Panc1 (cell line): ENCODE measurements at regions not wholly inside any gene's neighbourhood (a gene's known extent, or its start where the extent isn't known, plus 50 kb on each side); places are given as distances from the start of the nearest gene placed in this dataset.
"Not testable (repeated sequence)": the region's sequence is repeated elsewhere in the genome, so short reads cannot be mapped to it uniquely, and the experiment has no call there.

Source experiments
- ATAC-seq: fragments of 200-7000 bp; cut with Tn5 transposase; 2 replicates; pipeline ENCODE4 v1.9.1; 2020; ENCODE audit warnings: mild to moderate bottlenecking, moderate library complexity
- BruUV-seq: library from RNA; stranded (reverse); fragments of 400-500 nt; replicated peaks from 2 replicates; lab custom pipeline; 2021; lab: Mats Ljungman, UMichigan
- CTCF ChIA-PET: fragments of 300-600 bp; sonication (Branson Sonifier 250); formaldehyde crosslinking; loops from one replicate; lab custom pipeline; 2022; ENCODE audit warnings: antibody characterized with exemption; lab: Charles Lee
- POLR2A ChIA-PET: fragments of 300-600 bp; sonication (Branson Sonifier 250); formaldehyde crosslinking; loops from one replicate; lab custom pipeline; 2022; ENCODE audit warnings: antibody characterized with exemption; lab: Charles Lee
- DNase-seq: peaks from one replicate; pipeline ENCODE4 v3.0.0-alpha.2; 2010; ENCODE audit warnings: low read depth, low spot score
- H3K27ac ChIP-seq: 2 replicates; pipeline ENCODE4 v1.5.1; 2011; ENCODE audit warnings: mild to moderate bottlenecking, low read length, inconsistent platforms
- H3K27me3 ChIP-seq: fragments of 200-500 bp; sonication (Bioruptor generic); 2 replicates; pipeline ENCODE4 v1.6.0; 2014; ENCODE audit warnings: low read length, inconsistent platforms; ENCODE audit not compliant: control insufficient read depth, insufficient read depth
- H3K36me3 ChIP-seq: fragments of 200-500 bp; sonication (Bioruptor generic); 2 replicates; pipeline ENCODE4 v1.5.1; 2014; ENCODE audit warnings: inconsistent platforms, mild to moderate bottlenecking, low read length, moderate library complexity; ENCODE audit not compliant: control insufficient read depth, insufficient read depth
- H3K4me1 ChIP-seq: 2 replicates; pipeline ENCODE4 v1.5.1; 2011; ENCODE audit warnings: inconsistent platforms, mild to moderate bottlenecking, low read length, moderate library complexity; ENCODE audit not compliant: control insufficient read depth, insufficient read depth
- H3K4me3 ChIP-seq, 2 experiments: 2 replicates each; pipeline ENCODE4 v1.5.1; 2011 to 2012; ENCODE audit warnings: low read depth in 2 of 2, low read length in 2 of 2, mild to moderate bottlenecking in 2 of 2, inconsistent platforms in 1 of 2, moderate library complexity in 1 of 2
- H3K9me3 ChIP-seq: fragments of 200-500 bp; sonication (Bioruptor generic); 2 replicates; pipeline ENCODE4 v1.5.1; 2014; ENCODE audit warnings: low read depth, mild to moderate bottlenecking, inconsistent platforms, low read length, moderate library complexity; ENCODE audit not compliant: control insufficient read depth, insufficient read depth
- CTCF ChIP-seq: fragments of 450-650 bp; IDR thresholded peaks from 2 replicates; pipeline ENCODE4 v1.5.1; 2017; ENCODE audit warnings: mild to moderate bottlenecking
- POLR2AphosphoS5 ChIP-seq: IDR thresholded peaks from 2 replicates; pipeline ENCODE4 v1.6.1; 2012; ENCODE audit warnings: mild to moderate bottlenecking, low read depth, low read length, moderate library complexity
- REST ChIP-seq, 2 experiments: IDR thresholded peaks; 2 replicates each; pipeline ENCODE4 v1.6.1; 2011 to 2012; ENCODE audit warnings: low read depth in 2 of 2, control low read depth in 1 of 2, low read length in 1 of 2, mild to moderate bottlenecking in 1 of 2, moderate library complexity in 1 of 2; ENCODE audit not compliant: insufficient read depth in 1 of 2
- SIN3A ChIP-seq: IDR thresholded peaks from 2 replicates; pipeline ENCODE4 v1.6.1; 2012; ENCODE audit warnings: low read depth, mild to moderate bottlenecking, low read length, moderate library complexity, borderline replicate concordance; ENCODE audit not compliant: insufficient read depth
- TCF7L2 ChIP-seq: IDR thresholded peaks from 2 replicates; pipeline ENCODE4 v1.6.1; 2011; ENCODE audit warnings: mild to moderate bottlenecking, low read depth, low read length, inconsistent platforms
- in situ Hi-C: cut with HindIII; loops from 2 replicates; pipeline ENCODE4 v1.10.0; 2016; ENCODE audit warnings: low sequenced_read_pairs, low pct_unique_long_range_greater_than_20kb
- intact Hi-C: fragments of 100-400 bp; cut with micrococcal nuclease; formaldehyde crosslinking; loops from one replicate; pipeline ENCODE4 v1.10.0; 2022; ENCODE audit not compliant: unreplicated experiment

GRCh38 chr2:31693882-31694281 lies 113.1 kb upstream of the SRD5A2 start:
- no peaks in the 10 kb centered on the region for H3K27me3 ChIP-seq
- ChIA-PET POLR2A (no interaction called here), CTCF (no interaction called here)
- no peak for TF ChIP-seq TCF7L2
- no peak for TF ChIP-seq REST (IDR thresholded peaks at IDR 0.05; ENCODE audit: insufficient read depth in 1 of 2, low read depth in 2 of 2, low read length in 1 of 2)
- TF ChIP-seq SIN3A = no peak
- TF ChIP-seq POLR2AphosphoS5 = no peak
- TF ChIP-seq CTCF = no peak
- ATAC-seq (no peak), DNase-seq (no peak)
- H3K27ac ChIP-seq = no peak overlapping the region
- H3K4me3 ChIP-seq = no peak overlapping the region
- intact Hi-C loops = loop anchor here (10.0 kb wide), 1 partner anchor 141 kb away; no protein-coding TSS in a partner anchor
- in situ Hi-C loops = no loop called here
- H3K4me1 ChIP-seq = no peaks in the 10 kb centered on the region
- no peaks in the 10 kb centered on the region for H3K9me3 ChIP-seq
- H3K36me3 ChIP-seq = no peaks in the 10 kb centered on the region
- no TSS peak for BruUV-seq

- no TSS peak for BruUV-seq
- no peaks in the 10 kb centered on the region for H3K36me3 ChIP-seq
- no peak for DNase-seq
- no peak for ATAC-seq
- no peak overlapping the region for H3K27ac ChIP-seq
- TF ChIP-seq TCF7L2 = no peak
- TF ChIP-seq CTCF = peak; percentile 68; the same call in 1 of the 2 replicates
- CTCF ChIA-PET = no interaction called here
- no peaks in the 10 kb centered on the region for H3K27me3 ChIP-seq
- intact Hi-C loops = no loop called here
- peaks cover 4% of the 10 kb centered on the region; the same call in 1 of the 2 replicates for H3K9me3 ChIP-seq
- in situ Hi-C loops = no loop called here
- H3K4me3 ChIP-seq = no peak overlapping the region
- POLR2A ChIA-PET = no interaction called here
- H3K4me1 ChIP-seq = no peaks in the 10 kb centered on the region
Observed at GRCh38 chr2:31688282-31688681, 107.5 kb upstream of the SRD5A2 start.

- ATAC-seq, CTCF ChIA-PET, H3K36me3 ChIP-seq, H3K9me3 ChIP-seq, H3K4me3 ChIP-seq, intact Hi-C loops, H3K4me1 ChIP-seq, POLR2A ChIA-PET, H3K27me3 ChIP-seq, BruUV-seq, DNase-seq, in situ Hi-C loops, H3K27ac ChIP-seq: not testable (repeated sequence)
Observed at GRCh38 chr2:31683506-31683905, 102.8 kb upstream of the SRD5A2 start.
